Epithelial cell of proximal tubule (primary cell): ENCODE measurements at regions not wholly inside any gene's neighbourhood (a gene's known extent, or its start where the extent isn't known, plus 50 kb on each side); places are given as distances from the start of the nearest gene placed in this dataset.

Source experiments
- DNase-seq: peaks from one replicate; pipeline ENCODE4 v3.0.0-alpha.2; 2011; ENCODE audit warnings: low read depth
- H3K4me3 ChIP-seq: 2 replicates; pipeline ENCODE4 v1.5.1; 2011; ENCODE audit warnings: low read depth, mild to moderate bottlenecking, low read length
- TF ChIP-seq, protein P1 (sequence below): conservative IDR thresholded peaks from 2 replicates; pipeline ENCODE4 v1.5.1; 2012; ENCODE audit warnings: low read depth, mild to moderate bottlenecking, low read length

DNA sequence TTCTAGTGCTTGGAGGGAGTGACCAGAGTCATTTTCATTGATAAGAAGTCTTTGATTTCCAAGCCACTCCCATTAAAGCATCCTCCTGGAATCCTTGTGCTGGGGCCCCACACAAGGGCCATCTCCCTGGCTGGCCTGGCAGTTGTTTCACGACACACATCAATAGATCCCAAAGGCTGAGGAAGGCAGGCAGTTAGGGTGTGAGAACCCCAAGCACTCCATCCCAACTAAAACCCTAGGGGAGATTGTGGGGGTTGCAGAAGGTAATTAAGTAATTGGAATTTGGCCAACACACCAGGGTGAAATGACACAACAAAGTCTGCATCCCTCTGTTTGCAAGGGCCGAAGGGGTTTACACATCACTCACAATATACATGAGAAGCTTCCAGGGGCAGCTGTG, 578.1 kb upstream of the SYT4 start:
- no peak overlapping the region for H3K4me3 ChIP-seq
- TF ChIP-seq, protein P1, sequence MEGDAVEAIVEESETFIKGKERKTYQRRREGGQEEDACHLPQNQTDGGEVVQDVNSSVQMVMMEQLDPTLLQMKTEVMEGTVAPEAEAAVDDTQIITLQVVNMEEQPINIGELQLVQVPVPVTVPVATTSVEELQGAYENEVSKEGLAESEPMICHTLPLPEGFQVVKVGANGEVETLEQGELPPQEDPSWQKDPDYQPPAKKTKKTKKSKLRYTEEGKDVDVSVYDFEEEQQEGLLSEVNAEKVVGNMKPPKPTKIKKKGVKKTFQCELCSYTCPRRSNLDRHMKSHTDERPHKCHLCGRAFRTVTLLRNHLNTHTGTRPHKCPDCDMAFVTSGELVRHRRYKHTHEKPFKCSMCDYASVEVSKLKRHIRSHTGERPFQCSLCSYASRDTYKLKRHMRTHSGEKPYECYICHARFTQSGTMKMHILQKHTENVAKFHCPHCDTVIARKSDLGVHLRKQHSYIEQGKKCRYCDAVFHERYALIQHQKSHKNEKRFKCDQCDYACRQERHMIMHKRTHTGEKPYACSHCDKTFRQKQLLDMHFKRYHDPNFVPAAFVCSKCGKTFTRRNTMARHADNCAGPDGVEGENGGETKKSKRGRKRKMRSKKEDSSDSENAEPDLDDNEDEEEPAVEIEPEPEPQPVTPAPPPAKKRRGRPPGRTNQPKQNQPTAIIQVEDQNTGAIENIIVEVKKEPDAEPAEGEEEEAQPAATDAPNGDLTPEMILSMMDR, result no peak
- DNase-seq, result no peak

DNA sequence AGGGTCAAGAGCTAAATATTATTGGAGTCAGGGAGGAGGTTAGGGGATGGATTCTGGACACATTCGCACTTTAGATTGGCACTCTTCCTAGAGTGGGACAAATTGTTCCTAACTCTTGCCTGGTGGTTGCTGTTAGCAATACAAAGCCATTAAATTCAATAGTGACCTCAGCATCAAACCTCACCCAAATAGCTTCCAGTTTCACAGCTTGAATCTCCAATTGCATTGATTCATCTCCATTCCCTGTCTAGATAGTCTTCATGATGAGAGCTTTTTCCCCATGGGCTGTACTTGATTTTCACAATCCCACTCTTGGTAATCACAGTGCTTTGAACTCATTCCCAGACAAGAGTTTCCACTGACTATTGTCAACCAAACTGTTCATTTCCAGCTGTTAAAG, 585.9 kb upstream of the SYT4 start:
- DNase-seq, result no peak
- no peak overlapping the region for H3K4me3 ChIP-seq
- TF ChIP-seq, protein P1, result no peak

DNA sequence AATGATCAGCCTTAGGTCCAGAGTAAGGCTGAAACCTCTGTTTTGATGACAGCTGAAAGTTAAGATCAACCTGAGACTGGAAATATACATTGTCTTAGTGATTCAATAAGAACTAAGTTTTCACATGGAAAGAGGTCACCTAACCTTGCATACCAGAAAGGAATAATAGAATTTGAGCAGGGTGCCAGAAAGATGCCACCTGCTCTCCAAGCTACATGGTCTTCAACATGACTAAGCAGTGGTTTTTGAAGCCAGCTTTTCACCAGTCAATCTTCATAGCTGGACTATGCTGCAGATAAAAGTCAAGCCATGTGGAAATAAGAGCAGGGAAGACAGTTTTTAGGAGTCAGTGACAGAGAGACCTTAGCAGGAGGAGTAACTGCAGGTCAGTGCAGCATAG, 589.4 kb upstream of the SYT4 start:
- TF ChIP-seq, protein P1, result no peak
- H3K4me3 ChIP-seq, result no peak overlapping the region
- DNase-seq, result no peak

DNA sequence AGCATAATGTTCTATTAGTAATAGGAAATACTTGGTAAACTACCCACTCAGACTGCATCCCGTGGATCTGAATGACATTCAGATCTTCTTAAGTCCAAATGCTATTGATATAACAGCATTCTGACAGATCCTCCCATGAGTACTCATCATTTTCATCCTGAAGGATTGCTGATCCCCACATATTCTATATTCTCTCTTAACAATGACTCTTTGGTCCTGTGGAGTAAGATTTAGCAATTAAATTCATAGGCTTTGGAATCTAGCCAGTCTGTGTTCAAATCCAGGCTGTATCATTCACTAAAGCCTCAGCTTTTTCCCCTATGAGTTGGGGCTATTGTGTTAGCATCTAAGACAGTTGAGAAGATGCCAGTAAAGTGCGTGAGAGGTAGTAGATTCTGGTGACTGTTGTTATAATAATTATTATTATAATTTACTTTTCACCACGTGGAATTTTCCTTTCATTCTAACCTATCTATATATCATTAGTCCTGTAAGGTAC, 591.3 kb upstream of the SYT4 start:
- TF ChIP-seq, protein P1, result no peak
- no peak for DNase-seq
- H3K4me3 ChIP-seq, result no peak overlapping the region

DNA sequence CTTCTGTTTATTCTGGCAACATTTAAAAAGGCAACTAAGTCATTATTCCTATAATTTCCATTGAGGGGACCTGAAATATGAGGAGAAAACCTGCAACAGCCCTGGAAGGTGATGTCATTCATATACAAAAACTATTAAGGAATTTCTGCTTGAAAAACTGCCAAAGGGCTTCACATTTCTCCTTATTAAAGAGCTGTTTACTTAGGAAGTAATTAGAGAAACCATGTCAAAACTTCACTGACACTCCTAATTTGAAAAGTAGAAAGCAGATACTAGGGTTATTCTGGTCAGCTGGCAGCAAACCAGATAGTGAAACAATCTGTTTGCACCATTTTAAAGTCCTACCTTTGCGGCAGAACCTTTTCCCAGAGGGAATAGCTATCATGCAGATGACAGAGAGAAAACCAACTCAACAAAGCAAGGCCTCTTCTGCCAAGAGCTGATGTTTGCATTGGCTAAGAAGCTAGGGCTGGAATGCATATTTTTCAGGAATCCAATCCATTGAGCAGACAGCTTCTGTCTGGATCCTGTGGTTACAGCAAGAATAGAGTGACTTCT, 592.2 kb upstream of the SYT4 start:
- DNase-seq, result no peak
- no peak overlapping the region for H3K4me3 ChIP-seq
- TF ChIP-seq, protein P1, result no peak

DNA sequence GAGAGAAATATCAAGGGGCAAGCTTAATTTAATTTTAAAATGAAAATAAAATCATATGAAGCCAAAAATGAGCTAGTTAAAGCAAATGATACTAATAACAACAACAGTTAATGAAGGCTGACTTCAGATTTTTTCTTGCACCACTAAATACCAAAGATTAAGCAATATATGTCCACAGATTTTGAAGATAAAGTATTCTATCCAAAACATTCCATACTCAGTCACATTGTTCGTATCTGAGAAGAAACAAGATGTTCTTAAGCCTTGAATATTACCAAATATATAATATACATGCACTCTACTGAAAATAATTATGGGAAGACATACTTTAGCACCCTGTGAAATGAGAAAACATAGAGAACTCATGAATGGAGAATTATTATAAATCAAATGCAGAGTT, 593.3 kb upstream of the SYT4 start:
- H3K4me3 ChIP-seq, result no peak overlapping the region
- DNase-seq, result no peak
- TF ChIP-seq, protein P1, result no peak

DNA sequence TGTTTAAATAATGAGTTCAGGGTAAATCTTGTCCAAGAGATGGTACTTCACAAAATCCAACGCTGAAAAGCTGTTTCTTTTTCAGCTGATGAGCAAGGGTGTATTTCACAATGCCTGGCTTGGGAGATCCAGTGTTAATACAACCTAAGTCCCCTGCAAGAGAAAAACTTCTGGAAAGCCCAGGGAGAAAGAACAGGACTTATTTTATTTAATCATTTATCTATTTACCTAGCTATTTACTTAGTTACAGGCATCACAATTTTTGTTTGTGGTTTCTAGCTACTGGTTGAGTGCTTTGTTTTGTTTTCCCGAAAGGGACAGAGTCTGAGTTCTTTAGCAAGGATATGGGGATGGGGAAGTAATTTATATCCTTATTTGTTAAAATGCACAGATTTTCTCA, 598.2 kb upstream of the SYT4 start:
- TF ChIP-seq, protein P1, result no peak
- DNase-seq, result no peak
- no peak overlapping the region for H3K4me3 ChIP-seq
